GM12878 (cell line): ENCODE measurements at regions not wholly inside any gene's neighbourhood (a gene's known extent, or its start where the extent isn't known, plus 50 kb on each side); places are given as distances from the start of the nearest gene placed in this dataset.

Experiments used
- ATAC-seq: fragments of 200-7000 bp; cut with Tn5 transposase; 3 replicates; pipeline ENCODE4 v1.9.1; 2020; ENCODE audit warnings: mild to moderate bottlenecking, moderate library complexity
- BruUV-seq: library from RNA; stranded (reverse); fragments of 400-500 nt; replicated peaks from 2 replicates; lab custom pipeline; 2021; lab: Mats Ljungman, UMichigan
- CTCF ChIA-PET: fragments of 300-600 bp; sonication (Branson Sonifier 250); formaldehyde crosslinking; extraction: SDS; loops from one replicate; lab custom pipeline; 2021; ENCODE audit warnings: inconsistent platforms; lab: Yijun Ruan, JAX
- POLR2A ChIA-PET: fragments of 350-600 bp; formaldehyde crosslinking; extraction: SDS; loops from one replicate; lab custom pipeline; 2021; ENCODE audit warnings: inconsistent platforms; lab: Charles Lee
- RAD21 ChIA-PET: fragments of 300-600 bp; sonication (Branson Sonifier 250); formaldehyde crosslinking; loops from one replicate; lab custom pipeline; 2023; ENCODE audit warnings: antibody characterized with exemption; ENCODE audit not compliant: unreplicated experiment; lab: Charles Lee
- SMC1A ChIA-PET: fragments of 300-600 bp; sonication (Branson Sonifier 250); formaldehyde crosslinking; loops from one replicate; lab custom pipeline; 2023; ENCODE audit not compliant: unreplicated experiment, uncharacterized antibody; lab: Charles Lee
- DNase-seq: peaks from one replicate; pipeline ENCODE4 v3.0.0-alpha.2; 2011; ENCODE audit warnings: low read depth, low spot score
- FAIRE-seq: peaks from 3 replicates; lab custom pipeline; 2011; peaks lifted over from hg19 to GRCh38; lab: Jason Lieb, UNC
- H2AFZ ChIP-seq: 2 replicates; pipeline ENCODE4 v1.6.0; 2011; ENCODE audit warnings: low read depth, low read length, control low read depth; ENCODE audit not compliant: control insufficient read depth
- H3K27ac ChIP-seq: 2 replicates; pipeline ENCODE4 v1.5.1; 2011; ENCODE audit warnings: control low read depth; ENCODE audit not compliant: control insufficient read depth, insufficient read depth
- H3K27me3 ChIP-seq, 2 experiments: replicated peaks in 1 of 2; 2 replicates each; pipeline versions ENCODE4 v1.6.0 to v1.6.1; 2011; ENCODE audit warnings: low read length in 1 of 2; ENCODE audit not compliant: control insufficient read depth in 2 of 2, insufficient read depth in 2 of 2
- H3K36me3 ChIP-seq, 2 experiments: 2 replicates each; pipeline ENCODE4 v1.5.1; 2011; ENCODE audit warnings: low read length in 1 of 2; ENCODE audit not compliant: control insufficient read depth in 2 of 2, insufficient read depth in 2 of 2
- H3K4me1 ChIP-seq: 2 replicates; pipeline ENCODE4 v1.6.1; 2011; ENCODE audit warnings: mild to moderate bottlenecking, low read length, moderate library complexity, mixed read lengths; ENCODE audit not compliant: control insufficient read depth, insufficient read depth
- H3K4me2 ChIP-seq: 2 replicates; pipeline ENCODE4 v1.6.0; 2011; ENCODE audit warnings: control low read depth; ENCODE audit not compliant: control insufficient read depth, insufficient read depth
- H3K4me3 ChIP-seq: fragments of 200-600 bp; sonication (generic); 2 replicates; pipeline ENCODE4 v1.5.1; 2016
- H3K79me2 ChIP-seq: 2 replicates; pipeline ENCODE4 v1.6.0; 2011; ENCODE audit warnings: low read length; ENCODE audit not compliant: control insufficient read depth, insufficient read depth
- H3K9ac ChIP-seq: 2 replicates; pipeline ENCODE4 v1.8.0; 2011; ENCODE audit warnings: low read length, control low read depth, mixed read lengths; ENCODE audit not compliant: control insufficient read depth, insufficient read depth
- H3K9me3 ChIP-seq: replicated peaks from 3 replicates; pipeline ENCODE4 v1.5.1; 2011; ENCODE audit warnings: mild to moderate bottlenecking, low read length; ENCODE audit not compliant: control insufficient read depth, insufficient read depth
- H4K20me1 ChIP-seq: 2 replicates; pipeline ENCODE4 v1.6.0; 2011; ENCODE audit not compliant: control insufficient read depth, insufficient read depth
- ASH2L ChIP-seq: fragments of 300-600, 200-600 bp; sonication (generic); IDR thresholded peaks from 2 replicates; pipeline ENCODE4 v1.6.1; 2017; ENCODE audit warnings: low read depth, mild to moderate bottlenecking, borderline replicate concordance
- BCL11A ChIP-seq: IDR thresholded peaks from 2 replicates; pipeline ENCODE4 v1.6.1; 2011; ENCODE audit warnings: low read depth, low read length
- GATAD2B ChIP-seq: fragments of 450-650 bp; conservative IDR thresholded peaks from 2 replicates; pipeline ENCODE4 v1.6.1; 2017; ENCODE audit warnings: low read depth, mild to moderate bottlenecking, moderate library complexity
- KLF5 ChIP-seq: fragments of 450-650 bp; IDR thresholded peaks from 2 replicates; pipeline ENCODE4 v1.6.1; 2014; ENCODE audit warnings: mild to moderate bottlenecking; ENCODE audit not compliant: partially characterized antibody
- MEF2B ChIP-seq: fragments of 450-650 bp; IDR thresholded peaks from 2 replicates; pipeline ENCODE4 v1.6.1; 2018; ENCODE audit warnings: mild to moderate bottlenecking, moderate library complexity; ENCODE audit not compliant: partially characterized antibody, poor library complexity, severe bottlenecking
- MXI1 ChIP-seq: fragments of 150-350 bp; IDR thresholded peaks from 2 replicates; pipeline ENCODE4 v1.6.1; 2011; ENCODE audit warnings: low read depth, mild to moderate bottlenecking, inconsistent platforms, low read length, improper control_type of control experiment
- NR2F1 ChIP-seq: fragments of 450-650 bp; conservative IDR thresholded peaks from 2 replicates; pipeline ENCODE4 v1.6.1; 2017; ENCODE audit warnings: mild to moderate bottlenecking
- RUNX3 ChIP-seq: IDR thresholded peaks from 2 replicates; pipeline ENCODE4 v1.6.1; 2012; ENCODE audit warnings: low read length, inconsistent platforms
- SMAD1 ChIP-seq: fragments of 450-650 bp; IDR thresholded peaks from 2 replicates; pipeline ENCODE4 v1.6.1; 2018; ENCODE audit warnings: mild to moderate bottlenecking, low read depth; ENCODE audit not compliant: partially characterized antibody
- ZBED1 ChIP-seq: IDR thresholded peaks from 2 replicates; pipeline ENCODE4 v1.6.1; 2016; ENCODE audit warnings: borderline replicate concordance
- in situ Hi-C: fragments of 300-500 bp; cut with MboI; formaldehyde crosslinking; loops from 9 replicates; pipeline ENCODE4 v1.14.3; 2018; ENCODE audit warnings: mixed read lengths
- intact Hi-C: fragments of 100-400 bp; cut with micrococcal nuclease; formaldehyde crosslinking; loops from one replicate; pipeline ENCODE4 v1.14.2; 2022; ENCODE audit not compliant: unreplicated experiment
- TF ChIP-seq, protein P1 (sequence below): fragments of 450-650 bp; IDR thresholded peaks from 2 replicates; pipeline ENCODE4 v1.6.1; 2017; ENCODE audit warnings: mild to moderate bottlenecking, low read depth, inconsistent platforms; ENCODE audit not compliant: poor library complexity, severe bottlenecking
- TF ChIP-seq, protein P2 (sequence below): fragments of 150-350 bp; IDR thresholded peaks from 2 replicates; pipeline ENCODE4 v1.6.1; 2014; ENCODE audit warnings: mild to moderate bottlenecking, low read depth, low read length
- TF ChIP-seq, protein P3 (sequence below): IDR thresholded peaks from 2 replicates; pipeline ENCODE4 v1.6.1; 2011; ENCODE audit warnings: low read depth, low read length, improper control_type of control experiment, borderline replicate concordance

DNA sequence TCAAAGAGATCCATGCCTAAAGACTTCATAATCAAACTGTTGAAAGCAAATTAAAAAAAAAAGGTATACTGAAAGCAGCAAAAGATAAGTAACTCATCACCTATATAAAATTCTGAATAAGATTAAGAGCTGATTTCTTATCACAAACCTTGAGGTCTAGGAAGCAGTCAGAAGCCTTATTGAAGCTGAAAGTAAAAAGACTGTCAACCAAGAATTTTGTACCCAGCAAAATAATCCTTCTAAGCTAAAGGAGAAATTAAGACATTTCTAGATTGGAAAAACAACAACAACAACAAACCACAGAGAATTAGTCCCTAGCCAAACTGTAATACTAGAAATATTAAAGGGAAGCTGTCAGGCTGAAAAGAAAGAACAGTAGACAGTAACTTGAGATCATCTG is 622.9 kb downstream of the PCDH7 start:
- Histone ChIP-seq H3K4me1 (no peaks in the 10 kb centered on the region), H3K4me2 (no peak overlapping the region), H3K27ac (no peak overlapping the region), H3K79me2 (no peaks in the 10 kb centered on the region), H4K20me1 (no peaks in the 10 kb centered on the region), H2AFZ (no peak overlapping the region), H3K27me3 (no peaks in the 10 kb centered on the region)
- BruUV-seq = no TSS peak
- intact Hi-C loops = no loop called here
- TF ChIP-seq BCL11A (no peak), MEF2B (no peak), GATAD2B (no peak), ASH2L (no peak), NR2F1 (no peak), ZBED1 (no peak), MXI1 (no peak), KLF5 (no peak), SMAD1 (no peak), RUNX3 (no peak)
- TF ChIP-seq, protein P1, sequence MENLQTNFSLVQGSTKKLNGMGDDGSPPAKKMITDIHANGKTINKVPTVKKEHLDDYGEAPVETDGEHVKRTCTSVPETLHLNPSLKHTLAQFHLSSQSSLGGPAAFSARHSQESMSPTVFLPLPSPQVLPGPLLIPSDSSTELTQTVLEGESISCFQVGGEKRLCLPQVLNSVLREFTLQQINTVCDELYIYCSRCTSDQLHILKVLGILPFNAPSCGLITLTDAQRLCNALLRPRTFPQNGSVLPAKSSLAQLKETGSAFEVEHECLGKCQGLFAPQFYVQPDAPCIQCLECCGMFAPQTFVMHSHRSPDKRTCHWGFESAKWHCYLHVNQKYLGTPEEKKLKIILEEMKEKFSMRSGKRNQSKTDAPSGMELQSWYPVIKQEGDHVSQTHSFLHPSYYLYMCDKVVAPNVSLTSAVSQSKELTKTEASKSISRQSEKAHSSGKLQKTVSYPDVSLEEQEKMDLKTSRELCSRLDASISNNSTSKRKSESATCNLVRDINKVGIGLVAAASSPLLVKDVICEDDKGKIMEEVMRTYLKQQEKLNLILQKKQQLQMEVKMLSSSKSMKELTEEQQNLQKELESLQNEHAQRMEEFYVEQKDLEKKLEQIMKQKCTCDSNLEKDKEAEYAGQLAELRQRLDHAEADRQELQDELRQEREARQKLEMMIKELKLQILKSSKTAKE = no peak
- TF ChIP-seq, protein P2, sequence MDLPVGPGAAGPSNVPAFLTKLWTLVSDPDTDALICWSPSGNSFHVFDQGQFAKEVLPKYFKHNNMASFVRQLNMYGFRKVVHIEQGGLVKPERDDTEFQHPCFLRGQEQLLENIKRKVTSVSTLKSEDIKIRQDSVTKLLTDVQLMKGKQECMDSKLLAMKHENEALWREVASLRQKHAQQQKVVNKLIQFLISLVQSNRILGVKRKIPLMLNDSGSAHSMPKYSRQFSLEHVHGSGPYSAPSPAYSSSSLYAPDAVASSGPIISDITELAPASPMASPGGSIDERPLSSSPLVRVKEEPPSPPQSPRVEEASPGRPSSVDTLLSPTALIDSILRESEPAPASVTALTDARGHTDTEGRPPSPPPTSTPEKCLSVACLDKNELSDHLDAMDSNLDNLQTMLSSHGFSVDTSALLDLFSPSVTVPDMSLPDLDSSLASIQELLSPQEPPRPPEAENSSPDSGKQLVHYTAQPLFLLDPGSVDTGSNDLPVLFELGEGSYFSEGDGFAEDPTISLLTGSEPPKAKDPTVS = no peak
- TF ChIP-seq, protein P3, sequence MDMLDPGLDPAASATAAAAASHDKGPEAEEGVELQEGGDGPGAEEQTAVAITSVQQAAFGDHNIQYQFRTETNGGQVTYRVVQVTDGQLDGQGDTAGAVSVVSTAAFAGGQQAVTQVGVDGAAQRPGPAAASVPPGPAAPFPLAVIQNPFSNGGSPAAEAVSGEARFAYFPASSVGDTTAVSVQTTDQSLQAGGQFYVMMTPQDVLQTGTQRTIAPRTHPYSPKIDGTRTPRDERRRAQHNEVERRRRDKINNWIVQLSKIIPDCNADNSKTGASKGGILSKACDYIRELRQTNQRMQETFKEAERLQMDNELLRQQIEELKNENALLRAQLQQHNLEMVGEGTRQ = no peak
- TF ChIP-seq, all 136 proteins: peak for 0
- POLR2A ChIA-PET = no interaction called here
- DNase-seq (no peak), ATAC-seq (no peak), FAIRE-seq (no peak)
- in situ Hi-C loops = no loop called here
- no peaks in the 10 kb centered on the region for H3K36me3 ChIP-seq
- no peak overlapping the region for H3K4me3 ChIP-seq
- SMC1A ChIA-PET = interaction anchor here (0.6 kb wide), 1 partner anchor 435 kb away, joined by 3 read pairs; no protein-coding TSS in a partner anchor
- no peaks in the 10 kb centered on the region for H3K9me3 ChIP-seq
- CTCF ChIA-PET = no interaction called here
- no peak overlapping the region for H3K9ac ChIP-seq
- RAD21 ChIA-PET = no interaction called here
